ENCODE measurements at regions not wholly inside any gene's neighbourhood (a gene's known extent, or its start where the extent isn't known, plus 50 kb on each side); places are given as distances from the start of the nearest gene placed in this dataset.

DNA sequence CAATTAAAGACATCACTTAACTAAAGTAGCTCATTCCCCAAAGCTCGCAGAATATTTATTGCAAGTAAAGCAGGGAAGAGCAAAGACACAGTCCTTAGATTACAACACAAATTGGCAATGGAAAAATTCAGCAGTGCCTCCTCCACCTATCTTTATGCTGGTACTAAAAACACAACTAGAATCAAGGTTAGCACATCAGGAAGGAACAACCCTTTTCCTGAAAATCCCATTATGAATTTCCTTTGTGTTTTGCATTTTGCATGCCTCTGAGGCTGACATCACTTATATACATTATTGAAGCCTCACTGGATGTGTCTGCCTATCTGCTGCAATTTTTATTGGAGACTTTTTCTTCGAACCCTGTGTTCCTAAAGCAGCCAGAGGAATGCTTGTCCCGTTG, 193.8 kb upstream of the STK17B start:
- H3K4me3 ChIP-seq: no peak overlapping the region
- no peaks in the 10 kb centered on the region for H3K4me1 ChIP-seq (ENCODE audit: insufficient read depth)
- no peak overlapping the region for H3K4me2 ChIP-seq
- H3K27me3 ChIP-seq: no peaks in the 10 kb centered on the region
- no peak overlapping the region for H2AFZ ChIP-seq
- H4K20me1 ChIP-seq (ENCODE audit: insufficient read depth, poor library complexity, severe bottlenecking): no peaks in the 10 kb centered on the region
- H3K27ac ChIP-seq: no peak overlapping the region
- H3K9me3 ChIP-seq (ENCODE audit: low read depth): no peaks in the 10 kb centered on the region
- no peak for TF ChIP-seq EZH2phosphoT487 (IDR thresholded peaks at IDR 0.05; ENCODE audit: low read depth, severe bottlenecking, unreplicated experiment)
- TF ChIP-seq EZH2 (IDR thresholded peaks at IDR 0.05; ENCODE audit: borderline replicate concordance): no peak
- TF ChIP-seq CTCF (IDR thresholded peaks at IDR 0.05; ENCODE audit: poor library complexity): no peak
- WGBS (ENCODE audit: low lambda C conversion rate, missing lambda C conversion rate): 91% methylated on average over 3 of the region's 3 CpGs
- no peak for DNase-seq (ENCODE audit: low spot score)
- no peaks in the 10 kb centered on the region for H3K79me2 ChIP-seq
- no peaks in the 10 kb centered on the region for H3K9me2 ChIP-seq (replicated peaks; ENCODE audit: insufficient read depth)
- no peaks in the 10 kb centered on the region for H3K36me3 ChIP-seq (replicated peaks; ENCODE audit: insufficient read depth, low read depth)

GRCh38 chr2:196365923-196366322, 194.5 kb upstream of the STK17B start:
- no peak overlapping the region for H2AFZ ChIP-seq
- no peaks in the 10 kb centered on the region for H4K20me1 ChIP-seq (ENCODE audit: insufficient read depth, poor library complexity, severe bottlenecking)
- H3K36me3 ChIP-seq (replicated peaks; ENCODE audit: insufficient read depth, low read depth): no peaks in the 10 kb centered on the region
- H3K9me2 ChIP-seq (replicated peaks; ENCODE audit: insufficient read depth): no peaks in the 10 kb centered on the region
- H3K4me1 ChIP-seq (ENCODE audit: insufficient read depth): no peaks in the 10 kb centered on the region
- 96% methylated on average over 1 of the region's 1 CpG for WGBS (ENCODE audit: low lambda C conversion rate, missing lambda C conversion rate)
- H3K27me3 ChIP-seq: no peaks in the 10 kb centered on the region
- no peak overlapping the region for H3K27ac ChIP-seq
- TF ChIP-seq EZH2 (IDR thresholded peaks at IDR 0.05; ENCODE audit: borderline replicate concordance): no peak
- no peak for TF ChIP-seq EZH2phosphoT487 (IDR thresholded peaks at IDR 0.05; ENCODE audit: low read depth, severe bottlenecking, unreplicated experiment)
- no peak for TF ChIP-seq CTCF (IDR thresholded peaks at IDR 0.05; ENCODE audit: poor library complexity)
- no peak overlapping the region for H3K4me2 ChIP-seq
- no peak overlapping the region for H3K4me3 ChIP-seq
- no peaks in the 10 kb centered on the region for H3K79me2 ChIP-seq
- no peak for DNase-seq (ENCODE audit: low spot score)
- no peaks in the 10 kb centered on the region for H3K9me3 ChIP-seq (ENCODE audit: low read depth)

- Histone ChIP-seq H2AFZ (no peak overlapping the region), H3K79me2 (no peaks in the 10 kb centered on the region), H3K36me3 (replicated peaks; ENCODE audit: insufficient read depth, low read depth) (no peaks in the 10 kb centered on the region), H3K4me3 (no peak overlapping the region), H3K27ac (no peak overlapping the region), H3K9me3 (ENCODE audit: low read depth) (no peaks in the 10 kb centered on the region), H3K4me1 (ENCODE audit: insufficient read depth) (no peaks in the 10 kb centered on the region), H4K20me1 (ENCODE audit: insufficient read depth, poor library complexity, severe bottlenecking) (no peaks in the 10 kb centered on the region), H3K27me3 (no peaks in the 10 kb centered on the region), H3K9me2 (replicated peaks; ENCODE audit: insufficient read depth) (no peaks in the 10 kb centered on the region), H3K4me2 (no peak overlapping the region)
- DNase-seq (ENCODE audit: low spot score): no peak
- no peak for TF ChIP-seq EZH2phosphoT487 (IDR thresholded peaks at IDR 0.05; ENCODE audit: low read depth, severe bottlenecking, unreplicated experiment)
- no peak for TF ChIP-seq EZH2 (IDR thresholded peaks at IDR 0.05; ENCODE audit: borderline replicate concordance)
- TF ChIP-seq CTCF (IDR thresholded peaks at IDR 0.05; ENCODE audit: poor library complexity): no peak
- 99% methylated on average over 4 of the region's 4 CpGs for WGBS (ENCODE audit: low lambda C conversion rate, missing lambda C conversion rate)
Observed at GRCh38 chr2:196367633-196368032, 196.3 kb upstream of the STK17B start.

Measured in hepatocyte (in vitro differentiated cells).